WTC11 (cell line): ENCODE measurements at regions not wholly inside any gene's neighbourhood (a gene's known extent, or its start where the extent isn't known, plus 50 kb on each side); places are given as distances from the start of the nearest gene placed in this dataset.

Experiments used
- ATAC-seq: fragments of 200-7000 bp; cut with Tn5 transposase; 2 replicates; pipeline ENCODE4 v1.10.0; 2021; ENCODE audit warnings: mild to moderate bottlenecking, moderate library complexity
- CTCF ChIA-PET: fragments of 300-600 bp; sonication (Branson Sonifier 250); formaldehyde crosslinking; loops from one replicate; lab custom pipeline; 2021; ENCODE audit warnings: antibody characterized with exemption; lab: Charles Lee
- POLR2A ChIA-PET: fragments of 350-600 bp; sonication (Branson Sonifier 250); formaldehyde crosslinking; loops from one replicate; lab custom pipeline; 2021; ENCODE audit warnings: antibody characterized with exemption; lab: Charles Lee
- DNase-seq: peaks from one replicate; pipeline ENCODE4 v3.0.0; 2021; ENCODE audit warnings: low spot score
- H3K27ac Mint-ChIP-seq: 2 replicates; pipeline ENCODE4 v1.8.0; 2021; ENCODE audit warnings: mixed read lengths
- H3K27me3 Mint-ChIP-seq: 2 replicates; pipeline ENCODE4 v1.8.0; 2021; ENCODE audit warnings: low read depth, mild to moderate bottlenecking, moderate library complexity, mixed read lengths
- H3K36me3 Mint-ChIP-seq: 2 replicates; pipeline ENCODE4 v1.8.0; 2021; ENCODE audit warnings: mixed read lengths
- H3K4me1 Mint-ChIP-seq: 2 replicates; pipeline ENCODE4 v1.8.0; 2022; ENCODE audit warnings: mixed read lengths
- H3K4me3 Mint-ChIP-seq: 2 replicates; pipeline ENCODE4 v1.8.0; 2021; ENCODE audit warnings: mild to moderate bottlenecking, moderate library complexity, mixed read lengths
- H3K9me3 Mint-ChIP-seq: 2 replicates; pipeline ENCODE4 v1.8.0; 2021; ENCODE audit warnings: mixed read lengths
- AR ChIP-seq: fragments of 250-450 bp; sonication (Bioruptor Pico); IDR thresholded peaks from 2 replicates; pipeline ENCODE4 v1.9.0; 2021; ENCODE audit warnings: mild to moderate bottlenecking
- CBFB ChIP-seq: sonication (generic); formaldehyde crosslinking; IDR thresholded peaks from 2 replicates; pipeline ENCODE4 v1.8.1; 2022; ENCODE audit warnings: mild to moderate bottlenecking, low read depth, missing genetic modification reagents
- CREM ChIP-seq: sonication (generic); formaldehyde crosslinking; IDR thresholded peaks from 2 replicates; pipeline ENCODE4 v1.8.1; 2022; ENCODE audit warnings: mild to moderate bottlenecking, missing genetic modification reagents, moderate library complexity
- E2F5 ChIP-seq: sonication (generic); formaldehyde crosslinking; IDR thresholded peaks from 2 replicates; pipeline ENCODE4 v1.8.1; 2022; ENCODE audit warnings: mild to moderate bottlenecking, moderate library complexity, missing genetic modification reagents
- ETV6 ChIP-seq: sonication (generic); formaldehyde crosslinking; IDR thresholded peaks from 2 replicates; pipeline ENCODE4 v1.8.1; 2022; ENCODE audit warnings: mild to moderate bottlenecking, missing genetic modification reagents
- FOXP1 ChIP-seq: sonication (generic); formaldehyde crosslinking; IDR thresholded peaks from 2 replicates; pipeline ENCODE4 v1.8.0; 2022; ENCODE audit warnings: missing genetic modification reagents, mild to moderate bottlenecking, moderate library complexity, borderline replicate concordance
- IRF2 ChIP-seq: sonication (generic); formaldehyde crosslinking; IDR thresholded peaks from 2 replicates; pipeline ENCODE4 v1.8.0; 2022; ENCODE audit warnings: low read depth, missing genetic modification reagents, borderline replicate concordance
- MAX ChIP-seq: sonication (generic); formaldehyde crosslinking; IDR thresholded peaks from 2 replicates; pipeline ENCODE4 v1.8.0; 2022; ENCODE audit warnings: mild to moderate bottlenecking, missing genetic modification reagents
- MXD4 ChIP-seq: fragments of 250-450 bp; sonication (Bioruptor Pico); IDR thresholded peaks from 2 replicates; pipeline ENCODE4 v1.8.0; 2021; ENCODE audit warnings: mild to moderate bottlenecking, moderate library complexity, borderline replicate concordance
- NFE2L1 ChIP-seq: sonication (generic); formaldehyde crosslinking; IDR thresholded peaks from 2 replicates; pipeline ENCODE4 v1.8.1; 2023; ENCODE audit warnings: missing genetic modification reagents
- NFYB ChIP-seq: sonication (generic); formaldehyde crosslinking; conservative IDR thresholded peaks from 2 replicates; pipeline ENCODE4 v1.8.0; 2022; ENCODE audit warnings: low read depth, missing genetic modification reagents
- OVOL2 ChIP-seq: fragments of 250-450 bp; sonication (Bioruptor Pico); IDR thresholded peaks from 2 replicates; pipeline ENCODE4 v1.9.0; 2021; ENCODE audit warnings: mild to moderate bottlenecking, borderline replicate concordance
- PRRX2 ChIP-seq: fragments of 250-450 bp; sonication (Bioruptor Pico); IDR thresholded peaks from 2 replicates; pipeline ENCODE4 v1.8.0; 2021; ENCODE audit warnings: mild to moderate bottlenecking
- SMAD4 ChIP-seq: sonication (generic); formaldehyde crosslinking; IDR thresholded peaks from 2 replicates; pipeline ENCODE4 v1.8.0; 2022; ENCODE audit warnings: mild to moderate bottlenecking, missing genetic modification reagents
- TCF7 ChIP-seq: sonication (generic); formaldehyde crosslinking; IDR thresholded peaks from 2 replicates; pipeline ENCODE4 v1.8.0; 2022; ENCODE audit warnings: mild to moderate bottlenecking, low read depth, missing genetic modification reagents, moderate library complexity
- ZBTB21 ChIP-seq: sonication (generic); formaldehyde crosslinking; IDR thresholded peaks from 2 replicates; pipeline ENCODE4 v1.8.1; 2023; ENCODE audit warnings: mild to moderate bottlenecking, missing genetic modification reagents, borderline replicate concordance
- ZMAT4 ChIP-seq: fragments of 250-450 bp; sonication (Bioruptor Pico); IDR thresholded peaks from 2 replicates; pipeline ENCODE4 v1.9.0; 2021; ENCODE audit warnings: mild to moderate bottlenecking
- ZNF232 ChIP-seq: sonication (generic); formaldehyde crosslinking; IDR thresholded peaks from 2 replicates; pipeline ENCODE4 v1.8.0; 2022; ENCODE audit warnings: mild to moderate bottlenecking, missing genetic modification reagents
- ZNF423 ChIP-seq: fragments of 250-450 bp; sonication (Bioruptor Pico); IDR thresholded peaks from 2 replicates; pipeline ENCODE4 v2.1.2; 2022; ENCODE audit warnings: mild to moderate bottlenecking, moderate library complexity
- ZNF532 ChIP-seq: fragments of 250-450 bp; sonication (Bioruptor Pico); IDR thresholded peaks from 2 replicates; pipeline ENCODE4 v1.9.0; 2021; ENCODE audit warnings: mild to moderate bottlenecking, borderline replicate concordance
- TF ChIP-seq, protein P1 (sequence below): sonication (generic); formaldehyde crosslinking; IDR thresholded peaks from 2 replicates; pipeline ENCODE4 v1.8.0; 2023; ENCODE audit warnings: missing genetic modification reagents, mild to moderate bottlenecking, borderline replicate concordance

DNA sequence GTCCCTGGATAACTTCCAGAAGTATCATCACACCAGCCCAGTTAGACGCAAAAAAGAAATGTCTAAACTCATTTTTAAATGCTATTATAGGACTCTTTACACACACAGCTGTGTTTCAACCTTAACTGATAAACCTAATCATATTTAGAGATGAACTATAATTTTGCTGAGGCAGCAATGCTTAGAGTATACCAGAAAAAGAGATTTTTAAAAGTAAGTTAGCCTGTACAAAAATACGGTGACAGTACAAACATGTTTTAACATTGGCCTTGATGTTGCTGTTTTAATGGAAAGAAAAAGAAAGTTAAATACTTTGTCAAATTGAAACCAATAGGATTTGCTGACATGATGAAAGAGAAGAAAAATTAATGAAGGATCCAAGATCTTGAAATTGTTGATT, 1341.2 kb upstream of the CDH6 start (continued):
- TF ChIP-seq E2F5 (CRISPR knock-in tag): no peak
- TF ChIP-seq SMAD4 (CRISPR knock-in tag): no peak

DNA sequence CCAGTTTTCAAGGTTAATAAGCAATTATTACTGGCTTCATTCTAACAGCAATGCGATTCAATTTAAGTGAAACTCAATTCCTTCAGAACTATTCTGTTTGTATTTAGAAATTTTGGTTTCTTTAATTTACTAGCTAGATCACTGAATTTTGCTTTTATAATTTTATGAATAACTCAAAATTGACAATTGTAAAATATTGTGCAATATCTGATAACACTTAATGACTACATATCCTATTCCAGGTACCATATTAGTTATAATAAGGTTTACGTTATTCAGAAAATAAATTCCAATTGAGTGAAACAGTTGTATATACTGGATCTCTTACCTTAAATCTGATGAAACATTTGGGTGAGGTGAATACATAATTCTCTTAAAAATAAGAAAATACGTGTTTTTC, 1348.3 kb upstream of the CDH6 start:
- Mint-ChIP-seq H3K27me3 (no peaks in the 10 kb centered on the region), H3K4me3 (no peak overlapping the region), H3K36me3 (no peaks in the 10 kb centered on the region; the same call in 1 of the 2 replicates), H3K4me1 (no peaks in the 10 kb centered on the region), H3K9me3 (peaks cover 9% of the 10 kb centered on the region), H3K27ac (no peak overlapping the region)
- TF ChIP-seq ZBTB21 (CRISPR knock-in tag) (no peak), ZNF423 (CRISPR knock-in tag) (no peak), IRF2 (CRISPR knock-in tag) (no peak), CBFB (no peak), MXD4 (no peak), NFYB (CRISPR knock-in tag) (no peak), ZMAT4 (CRISPR knock-in tag) (no peak), MAX (CRISPR knock-in tag) (no peak), AR (CRISPR knock-in tag) (no peak)
- DNase-seq (no peak), ATAC-seq (no peak)
- ChIA-PET CTCF (no interaction called here), POLR2A (no interaction called here)

DNA sequence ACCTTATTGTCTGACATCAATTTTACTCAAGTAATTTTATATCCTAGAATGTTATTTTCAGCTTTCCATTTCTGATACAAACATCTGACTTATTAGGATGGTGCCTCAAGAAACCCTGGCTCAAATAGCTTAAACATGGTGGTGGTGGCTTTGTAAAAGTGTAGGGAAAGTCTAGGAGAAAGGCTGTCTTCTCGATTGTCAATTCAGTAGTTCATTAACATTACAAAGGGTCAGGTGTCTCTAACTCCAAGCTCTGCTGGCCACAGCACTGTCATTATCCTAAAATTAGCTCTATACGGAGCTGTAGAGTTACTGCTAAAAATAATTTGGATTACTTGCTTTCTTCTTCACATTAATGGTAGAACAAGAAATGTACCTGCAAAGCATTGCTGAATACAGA, 1360.1 kb upstream of the CDH6 start:
- POLR2A ChIA-PET: no interaction called here
- DNase-seq: no peak
- H3K27ac Mint-ChIP-seq: no peak overlapping the region
- TF ChIP-seq ZNF232 (CRISPR knock-in tag) (no peak), OVOL2 (CRISPR knock-in tag) (no peak), NFE2L1 (CRISPR knock-in tag) (no peak), ETV6 (CRISPR knock-in tag) (no peak), CREM (CRISPR knock-in tag) (no peak), ZNF532 (no peak), PRRX2 (no peak), FOXP1 (CRISPR knock-in tag) (no peak), TCF7 (no peak)
- TF ChIP-seq, protein P1, sequence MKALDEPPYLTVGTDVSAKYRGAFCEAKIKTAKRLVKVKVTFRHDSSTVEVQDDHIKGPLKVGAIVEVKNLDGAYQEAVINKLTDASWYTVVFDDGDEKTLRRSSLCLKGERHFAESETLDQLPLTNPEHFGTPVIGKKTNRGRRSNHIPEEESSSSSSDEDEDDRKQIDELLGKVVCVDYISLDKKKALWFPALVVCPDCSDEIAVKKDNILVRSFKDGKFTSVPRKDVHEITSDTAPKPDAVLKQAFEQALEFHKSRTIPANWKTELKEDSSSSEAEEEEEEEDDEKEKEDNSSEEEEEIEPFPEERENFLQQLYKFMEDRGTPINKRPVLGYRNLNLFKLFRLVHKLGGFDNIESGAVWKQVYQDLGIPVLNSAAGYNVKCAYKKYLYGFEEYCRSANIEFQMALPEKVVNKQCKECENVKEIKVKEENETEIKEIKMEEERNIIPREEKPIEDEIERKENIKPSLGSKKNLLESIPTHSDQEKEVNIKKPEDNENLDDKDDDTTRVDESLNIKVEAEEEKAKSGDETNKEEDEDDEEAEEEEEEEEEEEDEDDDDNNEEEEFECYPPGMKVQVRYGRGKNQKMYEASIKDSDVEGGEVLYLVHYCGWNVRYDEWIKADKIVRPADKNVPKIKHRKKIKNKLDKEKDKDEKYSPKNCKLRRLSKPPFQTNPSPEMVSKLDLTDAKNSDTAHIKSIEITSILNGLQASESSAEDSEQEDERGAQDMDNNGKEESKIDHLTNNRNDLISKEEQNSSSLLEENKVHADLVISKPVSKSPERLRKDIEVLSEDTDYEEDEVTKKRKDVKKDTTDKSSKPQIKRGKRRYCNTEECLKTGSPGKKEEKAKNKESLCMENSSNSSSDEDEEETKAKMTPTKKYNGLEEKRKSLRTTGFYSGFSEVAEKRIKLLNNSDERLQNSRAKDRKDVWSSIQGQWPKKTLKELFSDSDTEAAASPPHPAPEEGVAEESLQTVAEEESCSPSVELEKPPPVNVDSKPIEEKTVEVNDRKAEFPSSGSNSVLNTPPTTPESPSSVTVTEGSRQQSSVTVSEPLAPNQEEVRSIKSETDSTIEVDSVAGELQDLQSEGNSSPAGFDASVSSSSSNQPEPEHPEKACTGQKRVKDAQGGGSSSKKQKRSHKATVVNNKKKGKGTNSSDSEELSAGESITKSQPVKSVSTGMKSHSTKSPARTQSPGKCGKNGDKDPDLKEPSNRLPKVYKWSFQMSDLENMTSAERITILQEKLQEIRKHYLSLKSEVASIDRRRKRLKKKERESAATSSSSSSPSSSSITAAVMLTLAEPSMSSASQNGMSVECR: no peak

More for the DNA sequence above, 1360.1 kb upstream of the CDH6 start:
- ATAC-seq: peak; percentile 91
- no peak overlapping the region for H3K4me3 Mint-ChIP-seq
- CTCF ChIA-PET: interaction anchor here (0.7 kb wide), 1 partner anchor 669 kb away, joined by 3 read pairs; no protein-coding TSS in a partner anchor
- H3K36me3 Mint-ChIP-seq: peaks cover 5% of the 10 kb centered on the region; the same call in 1 of the 2 replicates
- no peaks in the 10 kb centered on the region; the same call in 1 of the 2 replicates for H3K27me3 Mint-ChIP-seq
- H3K4me1 Mint-ChIP-seq: peaks cover 14% of the 10 kb centered on the region
- peaks cover 30% of the 10 kb centered on the region for H3K9me3 Mint-ChIP-seq
